GM18507 (cell line): ENCODE measurements at regions not wholly inside any gene's neighbourhood (a gene's known extent, or its start where the extent isn't known, plus 50 kb on each side); places are given as distances from the start of the nearest gene placed in this dataset.
"Not testable (repeated sequence)": the region's sequence is repeated elsewhere in the genome, so short reads cannot be mapped to it uniquely, and the experiment has no call there.

ENCODE experiments used
- DNase-seq: peaks from one replicate; pipeline ENCODE4 v3.0.0; 2011; ENCODE audit warnings: low read depth; ENCODE audit not compliant: insufficient read length; ENCODE audit errors: extremely low spot score
- FAIRE-seq: peaks from 2 replicates; lab custom pipeline; 2011; peaks lifted over from hg19 to GRCh38; lab: Jason Lieb, UNC

DNA sequence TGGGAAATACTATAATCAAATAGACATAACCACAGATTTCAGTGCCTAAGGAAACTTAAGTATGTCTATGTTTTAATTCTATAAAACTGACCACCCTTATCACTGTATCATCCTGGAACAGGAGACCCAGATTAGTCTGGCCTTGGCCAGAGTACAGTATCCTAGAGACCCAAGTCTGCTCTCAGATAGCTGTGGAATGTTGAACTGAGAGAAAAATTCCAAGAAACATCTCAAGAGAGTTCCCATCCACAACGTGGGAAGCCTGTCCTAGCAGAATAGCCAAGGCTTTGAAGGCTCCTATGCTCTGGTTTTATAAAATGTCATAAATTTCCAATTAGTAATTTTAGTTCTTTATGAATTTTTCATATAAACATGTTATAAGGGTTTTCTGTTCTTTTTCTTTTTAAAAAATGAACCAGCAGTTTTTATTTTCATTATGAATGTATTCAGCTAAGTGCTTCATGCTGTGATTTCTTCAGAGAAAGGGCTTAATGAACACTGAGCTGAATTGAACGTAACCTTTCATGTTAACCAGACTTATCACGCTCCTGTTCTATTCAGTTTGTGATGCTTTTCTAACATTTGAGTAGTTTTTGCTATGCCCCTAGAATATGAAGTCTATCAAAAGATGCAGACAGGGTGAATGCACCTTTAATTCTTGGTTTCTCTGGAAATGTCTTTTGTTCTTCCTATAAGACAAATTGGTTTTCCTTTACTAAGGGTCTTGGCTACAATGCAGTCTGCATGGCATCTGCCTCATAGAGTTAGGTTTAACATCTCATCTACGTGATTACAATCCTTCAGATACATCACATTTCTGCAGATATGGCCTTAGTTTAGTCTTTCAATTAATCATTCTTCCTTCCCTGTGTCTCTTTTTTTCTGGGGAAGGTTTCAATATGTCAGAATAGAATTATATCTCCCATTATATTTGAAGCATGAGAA lies 230.8 kb downstream of the CYLC2 start:
- FAIRE-seq (no peak), DNase-seq (no peak)

- no peak for DNase-seq
- FAIRE-seq, result no peak
Observed at GRCh38 chr9:103226647-103227013, 231.5 kb downstream of the CYLC2 start.

DNA sequence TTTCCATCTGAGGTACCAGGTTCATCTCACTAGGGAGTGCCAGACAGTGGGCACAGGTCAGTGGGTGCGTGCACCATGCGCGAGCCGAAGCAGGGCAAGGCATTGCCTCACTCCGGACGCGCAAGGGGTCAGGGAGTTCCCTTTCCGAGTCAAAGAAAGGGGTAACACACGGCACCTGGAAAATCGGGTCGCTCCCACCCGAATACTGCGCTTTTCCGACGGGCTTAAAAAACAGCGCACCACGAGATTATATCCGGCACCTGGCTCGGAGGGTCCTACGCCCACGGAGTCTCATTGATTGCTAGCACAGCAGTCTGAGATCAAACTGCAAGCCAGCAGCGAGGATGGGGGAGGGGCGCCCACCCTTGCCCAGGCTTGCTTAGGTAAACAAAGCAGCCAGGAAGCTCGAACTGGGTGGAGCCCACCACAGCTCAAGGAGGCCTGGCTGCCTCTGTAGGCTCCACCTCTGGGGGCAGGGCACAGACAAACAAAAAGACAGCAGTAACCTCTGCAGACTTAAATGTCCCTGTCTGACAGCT lies 242.5 kb downstream of the CYLC2 start:
- FAIRE-seq, DNase-seq: not testable (repeated sequence)

GRCh38 chr9:103242025-103242424 lies 246.9 kb downstream of the CYLC2 start:
- DNase-seq (no peak), FAIRE-seq (no peak)

- DNase-seq (no peak), FAIRE-seq (no peak)
Observed at GRCh38 chr9:103242486-103242885, 247.4 kb downstream of the CYLC2 start.

GRCh38 chr9:103243553-103243952 lies 248.4 kb downstream of the CYLC2 start:
- DNase-seq (no peak), FAIRE-seq (no peak)

- FAIRE-seq, result no peak
- no peak for DNase-seq
Observed at GRCh38 chr9:103245369-103245768, 250.2 kb downstream of the CYLC2 start.

GRCh38 chr9:103261951-103262350 lies 266.8 kb downstream of the CYLC2 start:
- DNase-seq (no peak), FAIRE-seq (no peak)

- no peak for FAIRE-seq
Observed at GRCh38 chr9:103266064-103266463, 270.9 kb downstream of the CYLC2 start.

GRCh38 chr9:103277240-103277639 lies 282.1 kb downstream of the CYLC2 start:
- no peak for DNase-seq
- FAIRE-seq, result no peak

More at GRCh38 chr9:103266064-103266463, 270.9 kb downstream of the CYLC2 start:
- no peak for DNase-seq

DNA sequence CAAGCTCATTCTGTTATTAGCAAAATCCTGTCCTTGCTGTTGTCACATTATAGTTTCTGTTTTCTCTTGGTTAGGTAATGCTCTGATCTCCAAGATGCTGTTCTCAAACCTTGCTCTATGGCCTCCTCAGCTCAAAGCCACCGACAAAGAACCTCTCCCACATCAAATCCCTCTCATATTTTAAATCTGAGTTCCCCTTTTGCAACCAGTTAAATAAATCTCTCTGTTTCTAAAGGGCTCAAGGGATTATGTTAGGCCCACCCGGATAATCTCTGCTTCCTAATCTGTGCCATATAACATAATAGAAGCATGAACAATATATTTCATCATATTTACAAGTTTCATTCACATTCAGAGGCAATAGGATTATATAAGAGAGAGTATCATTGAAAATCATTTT lies 286.0 kb downstream of the CYLC2 start:
- DNase-seq, result no peak
- FAIRE-seq, result no peak

DNA sequence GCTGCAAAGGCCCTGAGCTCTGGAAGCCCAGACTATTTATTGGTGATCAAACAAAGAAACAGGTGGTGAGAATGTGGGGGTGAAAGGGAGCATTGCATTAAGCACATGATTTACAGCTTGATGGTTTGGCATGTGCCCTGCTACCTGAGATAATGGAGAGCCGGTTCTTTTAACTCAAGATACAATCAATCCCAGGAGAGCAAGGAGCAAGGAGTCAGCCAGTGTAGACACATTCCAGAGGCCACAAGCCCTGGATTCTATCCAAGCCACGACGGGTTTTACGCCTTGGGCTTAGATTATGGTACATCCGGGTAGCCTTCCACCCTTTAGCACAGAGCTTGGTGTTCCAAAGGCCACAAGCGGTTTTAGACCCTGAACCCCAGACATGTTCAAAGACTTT lies 292.2 kb downstream of the CYLC2 start:
- FAIRE-seq (no peak), DNase-seq (no peak)

GRCh38 chr9:103296189-103296588 lies 301.1 kb downstream of the CYLC2 start:
- DNase-seq (no peak), FAIRE-seq (no peak)

GRCh38 chr9:103301051-103301450 lies 305.9 kb downstream of the CYLC2 start:
- DNase-seq (no peak), FAIRE-seq (no peak)

DNA sequence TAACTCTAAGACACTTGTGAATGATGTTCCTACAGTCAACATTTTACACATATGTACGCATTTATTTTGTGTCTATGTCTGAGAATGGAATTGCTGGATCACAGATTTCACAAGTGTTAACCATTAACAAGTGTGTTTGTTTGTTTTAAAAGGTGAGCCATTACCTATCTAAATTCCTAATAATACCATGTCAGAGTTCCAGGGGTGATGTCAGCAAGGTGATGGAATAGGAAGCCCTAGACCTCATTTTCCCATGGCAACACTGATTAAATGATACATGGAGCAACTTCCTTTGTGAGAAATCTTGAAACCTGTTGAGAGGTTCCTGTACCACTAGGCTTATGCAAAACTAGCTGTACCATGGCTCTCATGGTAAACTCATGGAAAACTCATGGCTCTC lies 309.7 kb downstream of the CYLC2 start:
- FAIRE-seq, result no peak

DNA sequence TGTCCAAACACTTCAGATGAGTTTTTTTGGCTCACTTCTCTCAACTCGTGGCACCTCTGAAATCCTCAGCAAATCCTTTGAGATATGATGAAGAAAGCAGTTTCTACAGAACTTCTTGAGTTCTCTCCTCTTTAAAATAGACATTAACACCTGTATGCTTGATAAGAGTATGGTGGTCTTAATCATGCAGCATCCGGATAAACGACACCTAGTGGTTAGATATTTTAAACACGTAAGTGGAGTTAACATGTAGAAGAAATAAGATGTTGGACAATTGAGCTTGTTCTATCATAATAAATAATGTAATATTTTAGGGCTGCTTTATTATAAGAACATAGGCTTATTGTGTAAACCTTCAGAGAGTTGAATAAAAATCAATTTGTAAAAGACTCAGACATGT lies 324.8 kb downstream of the CYLC2 start:
- DNase-seq (no peak), FAIRE-seq (no peak)

More for the DNA sequence above, 309.7 kb downstream of the CYLC2 start:
- DNase-seq, result no peak

DNA sequence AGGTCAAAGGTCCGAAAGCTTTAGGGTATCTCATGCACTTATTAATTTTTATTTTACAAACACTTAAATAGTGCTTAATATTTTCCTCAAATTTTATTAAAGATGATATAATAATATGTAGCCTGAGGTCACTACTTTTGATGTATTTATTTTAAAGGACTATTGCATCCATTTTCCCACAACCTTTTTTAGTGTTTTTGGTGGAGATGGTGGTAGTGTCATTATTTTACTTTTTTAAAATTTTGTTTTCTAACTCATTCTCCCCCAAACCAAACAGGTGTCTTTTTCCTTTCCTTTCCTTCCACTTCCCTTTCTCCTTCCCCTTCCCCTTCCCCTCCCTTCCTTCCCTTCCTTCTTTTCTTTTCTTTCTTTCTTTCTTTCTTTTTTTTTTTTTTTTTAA lies 328.6 kb downstream of the CYLC2 start:
- DNase-seq (no peak), FAIRE-seq (no peak)

DNA sequence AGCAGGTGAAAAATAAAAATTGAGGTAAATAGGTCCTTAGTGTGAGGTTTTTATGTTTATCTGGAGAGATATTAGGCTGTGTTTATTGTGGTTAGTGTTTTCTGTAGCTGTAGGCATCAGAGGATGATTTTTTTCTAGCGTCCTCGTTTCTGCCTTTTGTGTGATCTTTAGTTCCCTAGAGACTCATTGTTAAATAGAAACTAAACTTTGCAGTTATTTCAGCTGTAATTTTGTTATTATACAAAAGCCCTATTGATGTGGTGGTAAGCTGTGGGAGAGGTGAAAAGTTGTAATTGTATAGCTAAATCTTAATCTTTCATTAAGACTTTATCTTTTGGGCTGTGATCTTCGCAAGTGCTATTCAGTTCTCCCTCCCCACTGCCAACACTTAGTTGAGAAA lies 340.3 kb downstream of the CYLC2 start:
- FAIRE-seq, result no peak
- no peak for DNase-seq

GRCh38 chr9:103355000-103355399 lies 359.9 kb downstream of the CYLC2 start:
- no peak for FAIRE-seq

DNA sequence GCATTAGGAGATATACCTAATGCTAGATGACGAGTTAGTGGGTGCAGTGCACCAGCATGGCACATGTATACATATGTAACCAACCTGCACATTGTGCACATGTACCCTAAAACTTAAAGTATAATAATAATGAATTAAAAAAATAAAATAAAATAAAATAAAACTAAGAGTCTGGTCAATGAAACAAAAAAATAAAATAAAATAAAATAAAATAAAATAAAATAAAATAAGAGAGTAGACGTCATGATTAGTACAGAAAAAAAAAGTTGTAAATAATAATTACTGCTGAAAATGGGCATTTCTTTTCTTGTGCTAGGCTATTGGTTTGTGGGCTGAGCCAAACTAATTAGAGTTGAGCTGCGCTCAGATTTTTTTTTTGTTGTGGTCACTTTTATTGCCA lies 362.8 kb downstream of the CYLC2 start:
- FAIRE-seq, DNase-seq: not testable (repeated sequence)

More at GRCh38 chr9:103355000-103355399, 359.9 kb downstream of the CYLC2 start:
- no peak for DNase-seq

- no peak for FAIRE-seq
- no peak for DNase-seq
Observed at GRCh38 chr9:103361906-103362305, 366.8 kb downstream of the CYLC2 start.
